GM12874 (cell line): ENCODE measurements at regions not wholly inside any gene's neighbourhood (a gene's known extent, or its start where the extent isn't known, plus 50 kb on each side); places are given as distances from the start of the nearest gene placed in this dataset.

ENCODE experiments used
- TF ChIP-seq, protein P1 (sequence below): IDR thresholded peaks from 2 replicates; pipeline ENCODE4 v1.5.1; 2011; ENCODE audit warnings: low read depth, mild to moderate bottlenecking, control low read depth, low read length, moderate library complexity; ENCODE audit not compliant: insufficient read depth

DNA sequence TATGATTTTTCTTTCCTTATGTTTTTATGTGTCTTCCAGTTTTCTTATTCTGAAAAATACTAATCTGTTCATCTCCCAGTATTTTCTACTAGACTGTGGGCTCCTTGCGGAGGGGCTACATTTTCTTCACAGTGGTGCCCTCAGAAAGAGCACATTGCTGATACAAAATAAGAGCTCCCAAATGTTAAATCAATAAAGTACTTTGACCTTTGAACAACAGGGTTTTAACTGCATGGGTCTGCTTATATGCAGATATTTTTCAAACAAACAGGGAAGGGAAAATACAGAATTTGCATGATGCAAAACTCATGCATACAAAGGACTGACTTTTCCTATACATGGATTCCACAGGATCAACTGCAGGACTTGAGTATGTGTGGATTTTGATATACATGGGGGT lies 79.9 kb upstream of the ACO1 start:
- TF ChIP-seq, protein P1, sequence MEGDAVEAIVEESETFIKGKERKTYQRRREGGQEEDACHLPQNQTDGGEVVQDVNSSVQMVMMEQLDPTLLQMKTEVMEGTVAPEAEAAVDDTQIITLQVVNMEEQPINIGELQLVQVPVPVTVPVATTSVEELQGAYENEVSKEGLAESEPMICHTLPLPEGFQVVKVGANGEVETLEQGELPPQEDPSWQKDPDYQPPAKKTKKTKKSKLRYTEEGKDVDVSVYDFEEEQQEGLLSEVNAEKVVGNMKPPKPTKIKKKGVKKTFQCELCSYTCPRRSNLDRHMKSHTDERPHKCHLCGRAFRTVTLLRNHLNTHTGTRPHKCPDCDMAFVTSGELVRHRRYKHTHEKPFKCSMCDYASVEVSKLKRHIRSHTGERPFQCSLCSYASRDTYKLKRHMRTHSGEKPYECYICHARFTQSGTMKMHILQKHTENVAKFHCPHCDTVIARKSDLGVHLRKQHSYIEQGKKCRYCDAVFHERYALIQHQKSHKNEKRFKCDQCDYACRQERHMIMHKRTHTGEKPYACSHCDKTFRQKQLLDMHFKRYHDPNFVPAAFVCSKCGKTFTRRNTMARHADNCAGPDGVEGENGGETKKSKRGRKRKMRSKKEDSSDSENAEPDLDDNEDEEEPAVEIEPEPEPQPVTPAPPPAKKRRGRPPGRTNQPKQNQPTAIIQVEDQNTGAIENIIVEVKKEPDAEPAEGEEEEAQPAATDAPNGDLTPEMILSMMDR = no peak

DNA sequence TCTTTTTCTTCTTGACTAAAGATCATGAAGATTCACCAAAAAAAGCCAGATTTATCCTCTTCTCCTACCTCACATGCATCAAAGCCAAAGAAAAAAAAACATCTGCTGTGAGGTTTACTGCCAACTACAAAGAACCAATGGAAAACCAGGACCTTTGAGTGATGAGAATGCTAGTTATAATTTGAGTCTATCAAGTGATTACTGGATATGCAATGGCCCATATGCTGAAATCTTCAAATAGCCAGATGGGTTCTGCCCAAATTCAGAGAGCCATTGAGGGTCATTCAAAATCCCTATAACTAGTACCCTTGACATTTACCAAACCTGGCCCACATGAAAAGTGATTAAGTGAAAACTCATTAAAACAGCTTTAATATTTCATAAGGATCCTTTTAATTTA lies 78.4 kb upstream of the ACO1 start:
- TF ChIP-seq, protein P1 = no peak

DNA sequence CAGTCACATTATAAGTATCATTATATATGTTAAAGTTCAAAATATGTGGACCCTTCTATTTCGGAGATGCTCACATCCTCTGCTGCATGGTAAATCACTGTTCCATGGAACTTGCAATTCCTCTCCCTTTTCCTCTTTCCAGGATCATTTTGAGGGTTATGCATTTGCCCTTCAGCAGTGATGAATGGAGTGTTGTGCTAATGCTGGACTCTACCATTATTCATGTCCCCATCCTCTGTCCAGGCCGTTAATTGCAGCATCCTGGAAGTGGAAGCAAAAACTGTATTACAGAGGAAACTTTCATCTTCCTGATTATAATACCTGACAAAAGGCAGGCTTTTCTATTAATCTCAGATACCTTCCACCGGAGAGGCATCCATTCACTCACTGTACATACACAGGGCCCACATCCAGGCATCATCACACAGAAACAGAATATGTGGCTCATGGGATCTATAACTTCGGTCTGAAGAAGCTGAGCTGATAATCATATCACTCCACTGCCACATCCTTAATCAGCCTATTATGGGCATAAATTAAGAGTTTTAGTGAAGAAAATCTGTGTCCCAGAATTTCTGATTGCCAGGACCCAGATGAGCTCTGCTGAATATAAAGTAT lies 65.0 kb upstream of the ACO1 start:
- TF ChIP-seq, protein P1 = no peak

DNA sequence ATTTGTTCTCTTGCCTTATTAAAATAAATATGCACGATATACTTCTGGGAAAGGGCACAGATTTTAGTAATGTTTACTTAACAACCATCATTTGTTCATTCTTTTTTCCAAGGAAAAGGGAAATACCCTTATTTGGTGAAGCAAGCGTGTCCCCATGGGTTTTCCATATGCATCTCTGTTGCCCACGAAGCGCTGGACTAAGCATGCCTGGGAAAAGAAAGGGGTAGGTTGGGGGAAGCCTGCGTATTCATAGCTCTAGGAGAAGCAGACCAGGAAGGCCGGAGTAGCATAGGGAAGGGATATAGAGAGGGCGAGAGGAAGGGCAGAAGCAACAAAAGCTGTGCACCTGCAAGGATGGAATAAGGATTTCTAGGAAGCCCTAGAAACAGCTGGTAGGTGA lies 61.8 kb upstream of the ACO1 start:
- TF ChIP-seq, protein P1 = no peak

DNA sequence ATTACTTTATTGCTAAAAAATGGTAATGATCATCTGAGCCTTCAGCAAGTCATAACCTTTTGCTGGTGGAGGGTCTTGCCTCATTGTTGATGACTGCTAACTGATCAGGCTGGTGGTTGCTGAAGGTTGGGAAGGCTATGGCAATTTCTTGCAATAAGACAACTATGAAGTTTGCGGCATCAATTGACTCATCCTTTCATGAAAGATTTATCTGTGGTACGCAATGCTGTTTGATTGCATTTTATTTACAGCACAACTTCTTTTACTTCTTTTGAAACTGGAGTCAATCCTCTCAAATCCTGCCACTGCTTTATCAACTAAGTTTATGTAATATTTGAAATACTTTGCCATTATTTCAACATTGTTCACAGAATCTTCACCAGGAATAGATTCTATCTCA lies 58.3 kb upstream of the ACO1 start:
- TF ChIP-seq, protein P1 = no peak

DNA sequence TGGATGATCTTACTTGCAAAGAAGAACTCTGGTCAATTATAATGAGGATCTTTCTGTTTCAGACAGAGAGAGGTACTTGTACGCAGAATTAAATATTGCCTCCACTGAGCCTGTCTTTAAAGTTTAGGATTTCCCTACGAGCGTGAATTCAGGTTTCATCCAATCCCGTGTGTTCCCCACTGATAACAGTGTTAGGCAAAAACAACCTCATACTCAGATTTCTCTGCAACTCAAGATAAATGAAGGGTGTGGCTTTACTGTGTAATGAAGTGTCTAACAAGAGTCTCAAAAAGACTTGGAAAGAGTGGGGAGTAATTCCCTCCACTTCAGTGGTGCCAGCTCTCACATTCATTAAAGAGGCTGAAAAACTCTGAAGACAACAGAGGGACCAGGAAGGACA lies 53.2 kb upstream of the ACO1 start:
- TF ChIP-seq, protein P1 = no peak

DNA sequence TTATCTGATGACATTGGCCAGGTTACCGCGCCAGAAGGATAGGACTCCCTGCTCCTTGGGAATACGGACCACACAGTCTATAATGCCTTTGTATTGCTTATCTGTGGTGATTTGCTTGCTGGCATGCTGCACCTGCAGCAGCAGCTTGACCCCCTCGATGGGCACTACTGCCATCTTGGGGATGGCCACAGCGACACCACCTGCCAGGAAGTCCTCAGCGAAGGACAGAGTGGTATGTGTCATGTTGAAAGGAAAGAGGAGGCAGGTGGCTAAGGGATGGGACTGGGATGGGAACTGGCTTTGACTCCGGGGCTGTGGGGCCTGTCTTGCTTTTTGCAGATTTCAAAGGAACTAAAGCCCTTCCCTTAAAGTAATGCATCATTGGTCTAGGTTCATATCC lies 50.3 kb upstream of the ACO1 start:
- TF ChIP-seq, protein P1 = no peak
